ENCODE measurements at regions not wholly inside any gene's neighbourhood (a gene's known extent, or its start where the extent isn't known, plus 50 kb on each side); places are given as distances from the start of the nearest gene placed in this dataset.

DNA sequence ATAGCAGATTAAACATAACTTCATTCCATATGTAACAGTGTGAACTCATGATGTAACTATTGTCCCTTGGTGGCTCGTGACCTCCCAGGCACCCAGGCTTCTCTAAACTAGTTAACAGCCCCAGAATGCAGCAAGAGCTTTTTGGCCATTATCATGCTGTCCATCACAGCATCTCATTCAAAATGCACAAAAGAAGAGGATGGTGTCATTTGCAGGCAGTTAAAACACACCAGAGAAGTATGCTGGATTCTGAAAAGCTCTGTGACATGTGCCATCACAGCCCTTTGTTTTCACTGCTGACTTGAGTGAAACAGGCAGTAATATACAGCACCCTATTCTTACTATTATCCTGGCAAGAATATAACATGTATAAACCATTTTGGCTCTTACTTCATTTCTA lies 117.6 kb upstream of the CHMP2B start:
- Histone ChIP-seq H3K4me2 (no peak overlapping the region), H3K27ac (ENCODE audit: low read depth) (no peak overlapping the region), H2AFZ (peak overlapping the region; percentile 77; the same call in 1 of the 2 replicates), H3K9me2 (ENCODE audit: insufficient read depth) (peaks cover 9% of the 10 kb centered on the region), H3F3A (replicated peaks; ENCODE audit: low read depth) (no peaks in the 10 kb centered on the region), H3K27me3 (ENCODE audit: insufficient read depth) (no peaks in the 10 kb centered on the region), H3K36me3 (ENCODE audit: insufficient read depth) (no peaks in the 10 kb centered on the region), H3K4me1 (ENCODE audit: insufficient read depth) (no peaks in the 10 kb centered on the region), H4K20me1 (replicated peaks; ENCODE audit: insufficient read depth) (no peaks in the 10 kb centered on the region), H3K79me2 (replicated peaks; ENCODE audit: insufficient read depth) (no peaks in the 10 kb centered on the region), H3K4me3 (no peak overlapping the region)
- peaks cover 25% of the 10 kb centered on the region for H3K36me3 Mint-ChIP-seq (ENCODE audit: low read depth)
- peaks cover 3% of the 10 kb centered on the region; the same call in 1 of the 3 replicates for H3K4me1 Mint-ChIP-seq
- ATAC-seq (no peak), DNase-seq (ENCODE audit: low spot score) (no peak)
- no peak overlapping the region for H3K27ac Mint-ChIP-seq
- H3K4me3 Mint-ChIP-seq: no peak overlapping the region
- no peaks in the 10 kb centered on the region for H3K27me3 Mint-ChIP-seq (ENCODE audit: insufficient read depth, low read depth, poor library complexity)
- H3K9me3 Mint-ChIP-seq: peaks cover 28% of the 10 kb centered on the region
- no peak for TF ChIP-seq POLR2AphosphoS5 (IDR thresholded peaks at IDR 0.05; ENCODE audit: low read depth)
- TF ChIP-seq ZNF331 (CRISPR knock-in tag; IDR thresholded peaks at IDR 0.05; ENCODE audit: low read depth): no peak
- TF ChIP-seq EZH2phosphoT487 (IDR thresholded peaks at IDR 0.05; ENCODE audit: unreplicated experiment): no peak
- TF ChIP-seq STAT1 (IDR thresholded peaks at IDR 0.05; ENCODE audit: unreplicated experiment): no peak
- no peak for TF ChIP-seq NANOG (IDR thresholded peaks at IDR 0.05; ENCODE audit: borderline replicate concordance)
- TF ChIP-seq, protein P1, sequence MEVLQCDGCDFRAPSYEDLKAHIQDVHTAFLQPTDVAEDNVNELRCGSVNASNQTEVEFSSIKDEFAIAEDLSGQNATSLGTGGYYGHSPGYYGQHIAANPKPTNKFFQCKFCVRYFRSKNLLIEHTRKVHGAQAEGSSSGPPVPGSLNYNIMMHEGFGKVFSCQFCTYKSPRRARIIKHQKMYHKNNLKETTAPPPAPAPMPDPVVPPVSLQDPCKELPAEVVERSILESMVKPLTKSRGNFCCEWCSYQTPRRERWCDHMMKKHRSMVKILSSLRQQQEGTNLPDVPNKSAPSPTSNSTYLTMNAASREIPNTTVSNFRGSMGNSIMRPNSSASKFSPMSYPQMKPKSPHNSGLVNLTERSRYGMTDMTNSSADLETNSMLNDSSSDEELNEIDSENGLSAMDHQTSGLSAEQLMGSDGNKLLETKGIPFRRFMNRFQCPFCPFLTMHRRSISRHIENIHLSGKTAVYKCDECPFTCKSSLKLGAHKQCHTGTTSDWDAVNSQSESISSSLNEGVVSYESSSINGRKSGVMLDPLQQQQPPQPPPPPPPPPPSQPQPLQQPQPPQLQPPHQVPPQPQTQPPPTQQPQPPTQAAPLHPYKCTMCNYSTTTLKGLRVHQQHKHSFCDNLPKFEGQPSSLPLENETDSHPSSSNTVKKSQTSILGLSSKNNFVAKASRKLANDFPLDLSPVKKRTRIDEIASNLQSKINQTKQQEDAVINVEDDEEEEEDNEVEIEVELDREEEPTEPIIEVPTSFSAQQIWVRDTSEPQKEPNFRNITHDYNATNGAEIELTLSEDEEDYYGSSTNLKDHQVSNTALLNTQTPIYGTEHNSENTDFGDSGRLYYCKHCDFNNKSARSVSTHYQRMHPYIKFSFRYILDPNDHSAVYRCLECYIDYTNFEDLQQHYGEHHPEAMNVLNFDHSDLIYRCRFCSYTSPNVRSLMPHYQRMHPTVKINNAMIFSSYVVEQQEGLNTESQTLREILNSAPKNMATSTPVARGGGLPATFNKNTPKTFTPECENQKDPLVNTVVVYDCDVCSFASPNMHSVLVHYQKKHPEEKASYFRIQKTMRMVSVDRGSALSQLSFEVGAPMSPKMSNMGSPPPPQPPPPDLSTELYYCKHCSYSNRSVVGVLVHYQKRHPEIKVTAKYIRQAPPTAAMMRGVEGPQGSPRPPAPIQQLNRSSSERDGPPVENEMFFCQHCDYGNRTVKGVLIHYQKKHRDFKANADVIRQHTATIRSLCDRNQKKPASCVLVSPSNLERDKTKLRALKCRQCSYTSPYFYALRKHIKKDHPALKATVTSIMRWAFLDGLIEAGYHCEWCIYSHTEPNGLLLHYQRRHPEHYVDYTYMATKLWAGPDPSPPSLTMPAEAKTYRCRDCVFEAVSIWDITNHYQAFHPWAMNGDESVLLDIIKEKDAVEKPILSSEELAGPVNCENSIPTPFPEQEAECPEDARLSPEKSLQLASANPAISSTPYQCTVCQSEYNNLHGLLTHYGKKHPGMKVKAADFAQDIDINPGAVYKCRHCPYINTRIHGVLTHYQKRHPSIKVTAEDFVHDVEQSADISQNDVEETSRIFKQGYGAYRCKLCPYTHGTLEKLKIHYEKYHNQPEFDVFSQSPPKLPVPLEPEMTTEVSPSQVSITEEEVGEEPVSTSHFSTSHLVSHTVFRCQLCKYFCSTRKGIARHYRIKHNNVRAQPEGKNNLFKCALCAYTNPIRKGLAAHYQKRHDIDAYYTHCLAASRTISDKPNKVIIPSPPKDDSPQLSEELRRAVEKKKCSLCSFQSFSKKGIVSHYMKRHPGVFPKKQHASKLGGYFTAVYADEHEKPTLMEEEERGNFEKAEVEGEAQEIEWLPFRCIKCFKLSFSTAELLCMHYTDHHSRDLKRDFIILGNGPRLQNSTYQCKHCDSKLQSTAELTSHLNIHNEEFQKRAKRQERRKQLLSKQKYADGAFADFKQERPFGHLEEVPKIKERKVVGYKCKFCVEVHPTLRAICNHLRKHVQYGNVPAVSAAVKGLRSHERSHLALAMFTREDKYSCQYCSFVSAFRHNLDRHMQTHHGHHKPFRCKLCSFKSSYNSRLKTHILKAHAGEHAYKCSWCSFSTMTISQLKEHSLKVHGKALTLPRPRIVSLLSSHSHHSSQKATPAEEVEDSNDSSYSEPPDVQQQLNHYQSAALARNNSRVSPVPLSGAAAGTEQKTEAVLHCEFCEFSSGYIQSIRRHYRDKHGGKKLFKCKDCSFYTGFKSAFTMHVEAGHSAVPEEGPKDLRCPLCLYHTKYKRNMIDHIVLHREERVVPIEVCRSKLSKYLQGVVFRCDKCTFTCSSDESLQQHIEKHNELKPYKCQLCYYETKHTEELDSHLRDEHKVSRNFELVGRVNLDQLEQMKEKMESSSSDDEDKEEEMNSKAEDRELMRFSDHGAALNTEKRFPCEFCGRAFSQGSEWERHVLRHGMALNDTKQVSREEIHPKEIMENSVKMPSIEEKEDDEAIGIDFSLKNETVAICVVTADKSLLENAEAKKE (CRISPR knock-in tag; IDR thresholded peaks at IDR 0.05): no peak
- TF ChIP-seq, protein P2, sequence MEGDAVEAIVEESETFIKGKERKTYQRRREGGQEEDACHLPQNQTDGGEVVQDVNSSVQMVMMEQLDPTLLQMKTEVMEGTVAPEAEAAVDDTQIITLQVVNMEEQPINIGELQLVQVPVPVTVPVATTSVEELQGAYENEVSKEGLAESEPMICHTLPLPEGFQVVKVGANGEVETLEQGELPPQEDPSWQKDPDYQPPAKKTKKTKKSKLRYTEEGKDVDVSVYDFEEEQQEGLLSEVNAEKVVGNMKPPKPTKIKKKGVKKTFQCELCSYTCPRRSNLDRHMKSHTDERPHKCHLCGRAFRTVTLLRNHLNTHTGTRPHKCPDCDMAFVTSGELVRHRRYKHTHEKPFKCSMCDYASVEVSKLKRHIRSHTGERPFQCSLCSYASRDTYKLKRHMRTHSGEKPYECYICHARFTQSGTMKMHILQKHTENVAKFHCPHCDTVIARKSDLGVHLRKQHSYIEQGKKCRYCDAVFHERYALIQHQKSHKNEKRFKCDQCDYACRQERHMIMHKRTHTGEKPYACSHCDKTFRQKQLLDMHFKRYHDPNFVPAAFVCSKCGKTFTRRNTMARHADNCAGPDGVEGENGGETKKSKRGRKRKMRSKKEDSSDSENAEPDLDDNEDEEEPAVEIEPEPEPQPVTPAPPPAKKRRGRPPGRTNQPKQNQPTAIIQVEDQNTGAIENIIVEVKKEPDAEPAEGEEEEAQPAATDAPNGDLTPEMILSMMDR (conservative IDR thresholded peaks at IDR 0.05; ENCODE audit: low read depth in 2 of 2): no peak
- TF ChIP-seq, protein P3, sequence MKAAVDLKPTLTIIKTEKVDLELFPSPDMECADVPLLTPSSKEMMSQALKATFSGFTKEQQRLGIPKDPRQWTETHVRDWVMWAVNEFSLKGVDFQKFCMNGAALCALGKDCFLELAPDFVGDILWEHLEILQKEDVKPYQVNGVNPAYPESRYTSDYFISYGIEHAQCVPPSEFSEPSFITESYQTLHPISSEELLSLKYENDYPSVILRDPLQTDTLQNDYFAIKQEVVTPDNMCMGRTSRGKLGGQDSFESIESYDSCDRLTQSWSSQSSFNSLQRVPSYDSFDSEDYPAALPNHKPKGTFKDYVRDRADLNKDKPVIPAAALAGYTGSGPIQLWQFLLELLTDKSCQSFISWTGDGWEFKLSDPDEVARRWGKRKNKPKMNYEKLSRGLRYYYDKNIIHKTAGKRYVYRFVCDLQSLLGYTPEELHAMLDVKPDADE (IDR thresholded peaks at IDR 0.05): no peak
- TF ChIP-seq ZNF114 (CRISPR knock-in tag; IDR thresholded peaks at IDR 0.05): no peak
- no peak for TF ChIP-seq CREB1 (CRISPR knock-in tag; IDR thresholded peaks at IDR 0.05; ENCODE audit: low read depth)
- no peak for TF ChIP-seq JUNB (IDR thresholded peaks at IDR 0.05; ENCODE audit: unreplicated experiment)
- TF ChIP-seq, protein P4, sequence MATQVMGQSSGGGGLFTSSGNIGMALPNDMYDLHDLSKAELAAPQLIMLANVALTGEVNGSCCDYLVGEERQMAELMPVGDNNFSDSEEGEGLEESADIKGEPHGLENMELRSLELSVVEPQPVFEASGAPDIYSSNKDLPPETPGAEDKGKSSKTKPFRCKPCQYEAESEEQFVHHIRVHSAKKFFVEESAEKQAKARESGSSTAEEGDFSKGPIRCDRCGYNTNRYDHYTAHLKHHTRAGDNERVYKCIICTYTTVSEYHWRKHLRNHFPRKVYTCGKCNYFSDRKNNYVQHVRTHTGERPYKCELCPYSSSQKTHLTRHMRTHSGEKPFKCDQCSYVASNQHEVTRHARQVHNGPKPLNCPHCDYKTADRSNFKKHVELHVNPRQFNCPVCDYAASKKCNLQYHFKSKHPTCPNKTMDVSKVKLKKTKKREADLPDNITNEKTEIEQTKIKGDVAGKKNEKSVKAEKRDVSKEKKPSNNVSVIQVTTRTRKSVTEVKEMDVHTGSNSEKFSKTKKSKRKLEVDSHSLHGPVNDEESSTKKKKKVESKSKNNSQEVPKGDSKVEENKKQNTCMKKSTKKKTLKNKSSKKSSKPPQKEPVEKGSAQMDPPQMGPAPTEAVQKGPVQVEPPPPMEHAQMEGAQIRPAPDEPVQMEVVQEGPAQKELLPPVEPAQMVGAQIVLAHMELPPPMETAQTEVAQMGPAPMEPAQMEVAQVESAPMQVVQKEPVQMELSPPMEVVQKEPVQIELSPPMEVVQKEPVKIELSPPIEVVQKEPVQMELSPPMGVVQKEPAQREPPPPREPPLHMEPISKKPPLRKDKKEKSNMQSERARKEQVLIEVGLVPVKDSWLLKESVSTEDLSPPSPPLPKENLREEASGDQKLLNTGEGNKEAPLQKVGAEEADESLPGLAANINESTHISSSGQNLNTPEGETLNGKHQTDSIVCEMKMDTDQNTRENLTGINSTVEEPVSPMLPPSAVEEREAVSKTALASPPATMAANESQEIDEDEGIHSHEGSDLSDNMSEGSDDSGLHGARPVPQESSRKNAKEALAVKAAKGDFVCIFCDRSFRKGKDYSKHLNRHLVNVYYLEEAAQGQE (IDR thresholded peaks at IDR 0.05; ENCODE audit: unreplicated experiment): no peak
